KG1 (cell line): ENCODE measurements at regions not wholly inside any gene's neighbourhood (a gene's known extent, or its start where the extent isn't known, plus 50 kb on each side); places are given as distances from the start of the nearest gene placed in this dataset.

Experiments used
- DNase-seq: peaks from one replicate; lab custom pipeline; 2025; lab: John Stamatoyannopoulos, UW

GRCh38 chr2:58866946-58867345 lies 625.8 kb upstream of the FANCL start:
- DNase-seq: no peak

- DNase-seq: no peak
Observed at GRCh38 chr2:58866527-58866926, 625.4 kb upstream of the FANCL start.

GRCh38 chr2:58866040-58866439 lies 624.9 kb upstream of the FANCL start:
- DNase-seq: no peak

- no peak for DNase-seq
Observed at GRCh38 chr2:58865436-58865835, 624.3 kb upstream of the FANCL start.

GRCh38 chr2:58862244-58862643 lies 621.1 kb upstream of the FANCL start:
- DNase-seq: no peak

- DNase-seq: no peak
Observed at GRCh38 chr2:58860586-58860985, 619.5 kb upstream of the FANCL start.

GRCh38 chr2:58856100-58856499 lies 615.0 kb upstream of the FANCL start:
- DNase-seq: no peak

- DNase-seq: no peak
Observed at GRCh38 chr2:58853420-58853819, 612.3 kb upstream of the FANCL start.

- DNase-seq: no peak
Observed at GRCh38 chr2:58852905-58853304, 611.8 kb upstream of the FANCL start.

GRCh38 chr2:58852243-58852642 lies 611.1 kb upstream of the FANCL start:
- DNase-seq: no peak

- DNase-seq: no peak
Observed at GRCh38 chr2:58851598-58851997, 610.5 kb upstream of the FANCL start.

GRCh38 chr2:58845011-58845410 lies 603.9 kb upstream of the FANCL start:
- DNase-seq: no peak

- no peak for DNase-seq
Observed at GRCh38 chr2:58842501-58843155, 601.5 kb upstream of the FANCL start.

GRCh38 chr2:58834404-58834803 lies 593.3 kb upstream of the FANCL start:
- DNase-seq: no peak

- no peak for DNase-seq
Observed at GRCh38 chr2:58826795-58827194, 585.7 kb upstream of the FANCL start.

GRCh38 chr2:58812771-58813344 lies 571.7 kb upstream of the FANCL start:
- no peak for DNase-seq

GRCh38 chr2:58805126-58805525 lies 564.0 kb upstream of the FANCL start:
- no peak for DNase-seq

GRCh38 chr2:58803192-58803591 lies 562.1 kb upstream of the FANCL start:
- no peak for DNase-seq

- DNase-seq: no peak
Observed at GRCh38 chr2:58800881-58801280, 559.8 kb upstream of the FANCL start.

GRCh38 chr2:58798676-58799208 lies 557.6 kb upstream of the FANCL start:
- DNase-seq: no peak

- no peak for DNase-seq
Observed at GRCh38 chr2:58796239-58796910, 555.2 kb upstream of the FANCL start.

- DNase-seq: no peak
Observed at GRCh38 chr2:58794916-58795315, 553.8 kb upstream of the FANCL start.

- DNase-seq: no peak
Observed at GRCh38 chr2:58794103-58794502, 553.0 kb upstream of the FANCL start.
